ENCODE measurements at regions not wholly inside any gene's neighbourhood (a gene's known extent, or its start where the extent isn't known, plus 50 kb on each side); places are given as distances from the start of the nearest gene placed in this dataset.
"Not testable (repeated sequence)": the region's sequence is repeated elsewhere in the genome, so short reads cannot be mapped to it uniquely, and the experiment has no call there.

GRCh38 chrY:20042993-20043392 is 298.5 kb upstream of the KDM5D start:
- DNase-seq, result no peak

- DNase-seq, result no peak
These were observed 281.1 kb upstream of the KDM5D start for GRCh38 chrY:20025676-20026075.

DNA sequence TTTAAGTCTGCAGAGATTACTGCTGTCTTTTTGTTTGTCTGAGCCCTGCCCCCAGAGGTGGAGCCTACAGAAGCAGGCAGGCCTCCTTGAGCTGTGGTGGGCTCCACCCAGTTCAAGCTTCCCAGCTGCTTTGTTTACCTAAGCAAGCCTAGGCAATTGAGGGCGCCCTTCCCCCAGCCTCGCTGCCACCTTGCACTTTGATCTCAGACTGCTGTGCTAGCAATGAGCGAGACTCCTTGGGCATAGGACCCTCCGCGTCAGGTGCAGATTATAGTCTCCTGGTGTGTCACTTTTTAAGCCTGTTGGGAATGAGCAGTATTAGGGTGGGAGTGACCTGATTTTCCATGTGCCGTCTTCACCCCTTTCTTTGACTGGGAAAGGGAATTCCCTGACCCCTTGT is 248.9 kb upstream of the KDM5D start:
- not testable (repeated sequence) for DNase-seq

DNA sequence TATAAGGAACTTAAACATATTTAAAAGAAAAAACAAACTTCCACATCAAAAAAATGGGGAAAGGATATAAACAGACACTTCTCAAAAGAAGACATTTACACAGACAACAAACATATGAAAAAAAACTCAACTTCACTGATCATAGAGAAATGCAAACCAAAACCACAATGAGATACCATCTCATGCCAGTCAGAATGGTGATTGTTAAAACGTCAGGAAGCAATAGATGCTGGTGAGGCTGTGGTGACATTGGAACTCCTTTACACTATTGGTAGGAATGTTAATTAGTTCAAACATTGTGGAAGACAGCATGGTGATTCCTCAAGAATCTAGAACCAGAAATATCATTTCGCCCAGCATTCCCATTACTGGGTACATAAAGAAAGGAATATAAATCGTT is 228.5 kb upstream of the KDM5D start:
- DNase-seq, result no peak

DNA sequence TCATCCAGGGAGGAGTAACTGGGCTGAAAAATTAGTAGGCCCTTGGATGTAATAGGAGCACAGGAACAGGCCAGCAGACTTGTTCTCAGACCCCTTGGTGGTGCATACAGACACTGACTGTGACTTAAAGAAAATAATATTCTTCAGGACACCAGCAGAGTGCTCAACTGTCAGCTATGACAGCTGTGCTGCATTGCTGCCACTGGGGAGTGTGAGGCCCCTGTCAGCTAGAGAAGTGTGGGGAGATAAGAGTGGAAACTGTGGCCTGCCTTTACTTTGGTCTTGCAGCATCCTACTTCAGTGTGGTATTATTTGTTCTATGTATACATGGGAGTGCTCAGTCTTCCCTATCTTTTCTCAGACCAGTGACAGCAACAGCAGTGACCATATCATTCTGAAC is 203.2 kb upstream of the KDM5D start:
- no peak for DNase-seq

DNA sequence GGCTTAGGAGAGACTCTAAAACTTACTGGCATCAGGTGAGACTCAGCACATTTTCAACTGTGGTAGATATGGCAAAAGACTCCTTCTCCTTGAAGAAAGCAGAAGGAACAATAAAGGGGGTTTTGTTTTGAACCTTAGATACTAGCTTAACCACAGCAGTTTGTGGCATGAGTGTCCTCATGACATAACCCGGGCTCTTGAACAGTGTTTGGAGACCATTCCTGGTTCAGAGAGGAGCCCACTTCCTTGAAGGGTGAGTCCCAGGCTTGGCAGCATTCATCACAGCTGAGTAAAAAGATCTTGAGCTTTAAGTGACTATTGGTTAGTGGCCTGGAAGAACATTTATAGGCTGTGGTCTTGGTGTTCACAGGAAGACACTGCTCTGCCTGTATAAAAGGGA is 154.5 kb upstream of the KDM5D start:
- no peak for DNase-seq

DNA sequence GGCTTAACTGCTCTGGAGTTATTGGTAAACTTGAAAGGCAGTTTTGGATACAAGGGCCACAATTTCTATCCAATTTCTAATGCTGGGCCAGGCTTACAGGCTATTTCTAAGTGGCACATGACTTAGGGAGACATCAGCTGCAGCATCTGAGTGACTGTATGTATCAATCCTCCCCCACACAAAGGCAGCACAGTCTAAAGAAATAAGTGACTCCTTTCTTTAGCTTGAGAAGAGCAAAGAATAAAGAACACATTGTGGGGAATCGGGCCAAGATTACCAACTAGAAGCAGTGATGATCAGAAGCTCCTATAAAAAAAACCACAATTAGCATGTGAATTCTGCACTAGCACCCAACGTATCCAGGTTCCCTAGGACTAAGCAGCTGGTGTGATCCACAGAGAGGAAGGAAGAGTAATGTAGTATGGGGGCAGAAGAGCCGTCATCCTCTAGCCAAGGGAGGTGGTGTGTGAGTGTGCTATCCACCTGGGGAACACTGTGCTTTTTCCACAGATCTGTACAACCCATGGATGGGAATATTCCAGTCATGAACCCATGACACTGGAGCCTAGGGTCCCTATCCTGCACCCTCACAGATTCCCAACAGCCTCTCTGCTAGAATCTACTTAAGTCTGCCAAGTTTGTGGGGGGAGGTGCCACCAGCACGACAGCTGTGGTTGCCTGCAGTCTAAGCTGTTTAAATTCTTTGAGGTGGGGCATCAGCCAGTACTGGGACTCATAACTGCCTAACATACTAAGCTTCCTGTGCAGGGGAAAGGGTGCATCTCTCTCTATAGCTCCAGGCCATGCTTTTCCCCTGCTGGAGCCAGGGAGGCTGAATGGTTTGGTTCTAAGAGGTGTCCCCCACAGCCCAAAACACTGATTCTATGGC is 147.8 kb upstream of the KDM5D start:
- DNase-seq, result no peak

DNA sequence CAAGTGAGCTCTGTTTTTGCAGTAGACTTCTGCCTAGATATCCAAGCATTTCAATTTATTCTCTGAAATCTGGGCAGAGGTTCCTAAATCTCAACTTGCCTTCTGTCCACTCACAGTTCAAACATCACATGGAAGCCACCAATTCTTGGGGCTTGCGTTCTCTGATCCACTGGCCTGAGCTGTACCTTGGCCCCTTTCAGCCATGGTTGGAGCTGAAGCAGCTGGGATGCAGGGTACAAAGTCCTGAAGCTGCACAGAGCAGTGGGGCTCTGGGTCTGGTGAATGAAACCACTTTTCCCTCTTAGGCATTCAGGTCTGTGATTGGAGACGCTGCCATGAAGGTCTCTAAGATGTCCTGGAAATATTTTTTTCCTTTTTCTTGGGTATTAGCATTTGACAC is 137.6 kb upstream of the KDM5D start:
- no peak for DNase-seq

DNA sequence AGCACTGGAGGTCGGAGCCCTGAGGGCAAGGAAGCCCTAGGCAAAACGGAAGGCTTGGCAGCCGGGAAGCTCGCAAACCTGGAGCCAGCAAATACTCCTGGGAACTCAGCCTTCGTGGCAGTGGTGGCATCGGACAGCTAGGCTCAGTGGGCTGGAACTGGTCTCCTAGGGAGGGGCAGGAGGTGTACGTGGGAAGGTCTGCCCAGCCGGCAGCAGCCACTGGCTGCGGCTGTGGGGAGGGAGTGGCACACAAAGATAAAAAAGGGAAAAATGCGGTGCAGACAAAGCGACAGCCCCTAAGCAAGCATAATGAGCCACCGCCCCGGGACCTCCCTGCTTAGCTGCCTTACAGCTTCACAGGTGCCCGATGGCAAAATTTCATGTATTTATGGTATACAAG is 125.2 kb upstream of the KDM5D start:
- DNase-seq, result peak in 3 of 4 experiments; percentile 2 to 29 (median 11)

GRCh38 chrY:19869281-19869680 is 124.8 kb upstream of the KDM5D start:
- DNase-seq, result peak in 2 of 4 experiments; percentile 17 to 34

- no peak for DNase-seq
These were observed 124.1 kb upstream of the KDM5D start for GRCh38 chrY:19868647-19869046.

DNA sequence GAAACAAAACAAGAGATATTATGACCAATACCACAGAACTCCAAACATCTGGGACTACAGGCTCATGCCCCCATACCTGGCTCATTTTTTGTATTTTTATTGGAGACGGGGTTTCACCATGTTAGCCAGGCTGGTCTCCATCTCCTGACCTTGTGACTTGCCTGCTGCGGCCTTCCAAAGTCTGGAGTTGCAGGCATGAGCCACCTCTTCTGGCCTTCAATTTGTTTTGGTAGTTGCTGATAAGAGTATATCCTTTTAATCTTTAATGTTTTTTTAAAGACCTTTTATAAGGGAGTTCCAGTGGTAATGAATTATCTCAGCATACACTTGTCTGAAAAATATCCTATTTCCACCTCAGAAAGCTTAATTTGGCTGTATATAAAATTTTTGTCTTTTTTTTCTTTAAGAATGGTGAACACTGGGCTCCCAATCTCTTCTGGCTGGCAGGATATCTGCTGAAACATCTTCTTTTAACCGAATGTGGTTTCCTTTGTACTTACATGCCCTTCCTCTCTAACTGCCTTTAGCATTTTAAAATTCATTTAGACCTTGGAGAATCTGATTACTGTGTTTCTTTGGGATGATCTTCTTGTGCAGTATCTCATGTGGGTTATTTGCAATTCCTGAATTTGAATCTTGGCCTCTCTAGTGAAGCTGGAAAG is 112.1 kb upstream of the KDM5D start:
- DNase-seq, result no peak

DNA sequence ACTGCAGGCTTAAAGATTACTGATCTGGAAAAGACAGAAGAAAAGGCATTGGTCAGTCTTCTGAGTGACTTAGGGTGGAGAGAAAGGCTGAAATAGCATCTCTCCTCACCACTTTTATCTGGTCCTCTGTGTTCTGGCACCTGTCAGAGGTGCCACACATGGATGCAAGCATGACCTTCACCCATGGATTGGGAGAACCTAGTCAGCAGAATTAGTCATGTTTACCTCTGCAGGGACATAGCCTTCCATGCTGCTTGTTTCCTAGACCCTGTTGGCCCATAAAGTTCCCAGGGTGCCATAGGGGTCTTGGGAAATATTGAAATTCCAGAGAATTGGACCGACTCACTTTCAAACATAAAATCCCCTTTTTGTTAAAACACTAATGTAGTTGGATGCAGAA is 98.4 kb upstream of the KDM5D start:
- no peak for DNase-seq

DNA sequence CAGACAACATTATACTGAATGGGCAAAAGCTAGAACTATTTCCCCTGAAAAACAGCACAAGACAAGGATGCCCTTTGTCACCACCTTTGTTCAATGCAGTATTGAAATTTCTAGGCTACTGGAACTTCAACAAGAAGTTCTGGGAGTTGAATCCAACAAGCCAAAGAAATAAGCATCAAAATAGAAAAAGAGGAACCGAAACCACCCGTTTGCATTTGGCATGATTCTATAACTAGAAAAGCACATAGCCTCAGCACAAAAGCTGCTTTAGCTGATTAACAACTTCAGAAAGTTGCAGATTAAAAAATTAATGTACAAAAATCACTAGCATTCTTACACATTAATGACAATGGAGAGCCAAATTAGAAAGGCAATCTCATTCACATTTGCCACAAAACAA is 79.6 kb upstream of the KDM5D start:
- peak; percentile 6 to 66 (median 38) for DNase-seq

DNA sequence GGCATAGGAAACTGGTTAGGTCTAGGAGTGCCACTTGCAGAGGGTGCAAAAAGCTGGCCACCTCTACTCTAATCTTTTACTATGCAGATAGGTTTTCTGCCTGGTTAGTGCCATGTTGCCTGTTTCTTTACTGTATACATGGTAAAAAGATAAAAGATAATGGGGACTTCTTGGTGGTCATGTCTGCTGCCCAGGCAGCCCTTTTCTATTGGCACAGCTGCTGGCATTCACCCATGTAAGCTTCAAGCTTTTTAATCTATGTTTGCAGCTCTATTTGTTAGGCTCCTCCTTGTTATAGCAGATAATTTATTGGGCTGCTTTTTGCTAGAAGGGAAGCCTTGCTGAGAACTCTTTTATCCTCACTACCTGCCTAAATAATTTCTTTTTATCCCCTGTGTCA is 74.0 kb upstream of the KDM5D start:
- DNase-seq, result no peak

DNA sequence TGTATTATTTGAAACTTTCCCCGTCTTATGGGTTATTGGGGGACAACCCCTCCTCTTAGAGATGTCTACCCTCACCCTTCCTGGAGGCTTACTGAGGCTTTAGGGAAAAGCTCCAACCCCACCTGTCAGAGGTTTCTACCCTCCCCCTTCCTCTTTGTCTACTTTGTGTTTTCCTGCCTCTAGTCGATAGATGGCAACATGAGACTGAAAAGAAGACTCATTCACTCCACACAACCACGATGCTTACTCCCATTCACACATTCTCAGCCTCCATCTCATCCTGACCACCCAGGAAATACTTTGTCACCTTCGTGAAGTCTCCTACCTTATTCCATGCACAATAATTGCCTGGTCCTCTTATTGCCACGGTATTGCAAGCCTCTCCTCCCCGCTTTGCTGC is 72.4 kb upstream of the KDM5D start:
- peak in 2 of 4 experiments; percentile 1 to 29 for DNase-seq

DNA sequence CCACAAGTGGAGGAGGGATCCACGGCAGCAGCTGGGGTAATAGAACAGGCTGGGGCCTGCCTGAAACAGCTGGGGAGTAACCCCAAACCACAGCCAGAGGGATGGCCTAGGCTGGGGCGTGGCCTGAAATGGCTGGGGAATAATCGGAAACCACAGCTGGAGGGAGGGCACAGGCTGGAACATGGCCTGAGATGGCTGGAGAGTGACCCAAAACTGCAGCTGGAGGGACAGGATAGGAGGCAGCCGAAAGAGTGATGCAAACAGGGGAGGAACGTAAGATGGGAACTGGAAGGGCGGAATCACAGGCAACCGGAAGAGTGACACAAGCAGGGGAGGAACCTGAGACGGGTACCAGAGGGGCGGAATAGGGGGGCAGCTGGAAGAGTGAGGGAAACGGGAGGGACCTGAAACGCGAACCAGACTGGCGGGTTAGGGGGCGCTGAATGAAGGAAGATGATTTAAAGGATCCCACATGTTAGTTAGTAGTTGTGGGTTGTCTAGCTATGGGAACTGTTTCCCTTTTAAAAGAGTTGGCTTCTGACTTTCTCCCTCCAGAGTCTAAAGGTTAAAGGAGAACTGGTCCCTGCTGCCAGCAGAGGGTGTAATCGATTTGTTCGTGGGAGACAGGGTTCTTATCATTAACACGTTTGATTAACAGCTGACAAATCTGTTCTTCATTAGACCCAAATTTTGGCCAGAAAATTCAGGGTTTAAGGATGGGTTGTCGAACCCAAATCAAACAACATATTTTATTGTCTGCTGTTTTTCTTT is 71.7 kb upstream of the KDM5D start:
- DNase-seq, result peak; percentile 2 to 20 (median 10)
